Body of pancreas (tissue), 4 donors: ENCODE measurements at regions not wholly inside any gene's neighbourhood (a gene's known extent, or its start where the extent isn't known, plus 50 kb on each side); places are given as distances from the start of the nearest gene placed in this dataset.

ENCODE experiments used
- CTCF ChIP-seq, 7 experiments: fragments of 450-650 bp in 4 of 7; fragments of 200-600 bp in 3 of 7; sonication (generic) in 3 of 7; IDR thresholded peaks; one replicate each; pipeline ENCODE4 v1.5.1; 2016 to 2019; ENCODE audit warnings: antibody characterized with exemption in 7 of 7
- POLR2A ChIP-seq, 3 donors: fragments of 450-650 bp; IDR thresholded peaks; one replicate each; pipeline ENCODE4 v1.6.1; 2016; ENCODE audit warnings: antibody characterized with exemption in 3 of 3, mild to moderate bottlenecking in 2 of 3

DNA sequence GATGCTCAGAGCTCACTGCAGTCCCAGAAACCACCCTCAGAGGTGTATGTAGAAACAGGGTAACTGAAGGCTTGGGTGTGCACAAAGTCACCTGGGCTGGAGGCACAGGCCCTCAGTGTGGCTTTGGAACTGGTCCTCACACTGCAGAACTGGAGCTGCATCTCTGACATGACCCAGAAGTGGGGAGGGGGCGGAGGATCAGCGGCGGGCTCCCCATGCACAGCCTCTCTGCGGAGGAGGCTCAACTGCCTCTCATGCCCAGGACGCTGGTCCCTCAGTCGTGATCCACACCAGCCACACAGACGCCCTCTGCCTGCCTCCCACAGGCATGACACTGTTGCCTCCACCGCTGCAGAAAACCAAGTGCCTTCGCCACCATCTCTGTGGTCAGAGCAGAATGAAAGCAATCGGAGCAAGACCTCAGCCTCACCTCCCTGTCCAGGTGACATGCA lies 73.7 kb downstream of the TM2D3 start:
- TF ChIP-seq CTCF (IDR thresholded peaks at IDR 0.05): peak; percentile 25 to 87 (median 69)
- no peak for TF ChIP-seq POLR2A (IDR thresholded peaks at IDR 0.05)
